ENCODE measurements at regions not wholly inside any gene's neighbourhood (a gene's known extent, or its start where the extent isn't known, plus 50 kb on each side); places are given as distances from the start of the nearest gene placed in this dataset.
"Not testable (repeated sequence)": the region's sequence is repeated elsewhere in the genome, so short reads cannot be mapped to it uniquely, and the experiment has no call there.

- DNase-seq, result peak; percentile 13
- H3K36me3 Mint-ChIP-seq (ENCODE audit: low read depth), result no peaks in the 10 kb centered on the region
Measured at GRCh38 chr7:98760201-98760651, 109.6 kb downstream of the TMEM130 start.

GRCh38 chr7:98761225-98761624 is 108.6 kb downstream of the TMEM130 start:
- Mint-ChIP-seq H3K36me3 (ENCODE audit: low read depth) (no peaks in the 10 kb centered on the region), H3K27ac (no peak overlapping the region), H3K4me1 (ENCODE audit: low read depth) (peaks cover 24% of the 10 kb centered on the region), H3K9me3 (no peaks in the 10 kb centered on the region), H3K27me3 (ENCODE audit: insufficient read depth) (peaks cover 5% of the 10 kb centered on the region), H3K4me3 (no peak overlapping the region)
- no peak for TF ChIP-seq CTCF (IDR thresholded peaks at IDR 0.05)
- DNase-seq, result no peak

More at GRCh38 chr7:98760201-98760651, 109.6 kb downstream of the TMEM130 start:
- no peak for TF ChIP-seq CTCF (IDR thresholded peaks at IDR 0.05)
- Mint-ChIP-seq H3K27me3 (ENCODE audit: insufficient read depth) (peaks cover 10% of the 10 kb centered on the region), H3K4me1 (ENCODE audit: low read depth) (peaks cover 24% of the 10 kb centered on the region), H3K9me3 (no peaks in the 10 kb centered on the region), H3K27ac (no peak overlapping the region), H3K4me3 (peak overlapping the region; percentile 74)

GRCh38 chr7:98762620-98763019 is 107.2 kb downstream of the TMEM130 start:
- Mint-ChIP-seq H3K27ac (no peak overlapping the region), H3K4me1 (ENCODE audit: low read depth) (peaks cover 24% of the 10 kb centered on the region), H3K27me3 (ENCODE audit: insufficient read depth) (peaks cover 5% of the 10 kb centered on the region), H3K36me3 (ENCODE audit: low read depth) (no peaks in the 10 kb centered on the region), H3K4me3 (no peak overlapping the region), H3K9me3 (no peaks in the 10 kb centered on the region)
- TF ChIP-seq CTCF (IDR thresholded peaks at IDR 0.05), result no peak
- DNase-seq, result no peak

GRCh38 chr7:98763441-98763840 is 106.4 kb downstream of the TMEM130 start:
- Mint-ChIP-seq H3K27me3 (ENCODE audit: insufficient read depth) (peaks cover 5% of the 10 kb centered on the region), H3K36me3 (ENCODE audit: low read depth) (no peaks in the 10 kb centered on the region), H3K4me1 (ENCODE audit: low read depth) (peaks cover 24% of the 10 kb centered on the region), H3K27ac (no peak overlapping the region), H3K9me3 (no peaks in the 10 kb centered on the region), H3K4me3 (no peak overlapping the region)
- no peak for TF ChIP-seq CTCF (IDR thresholded peaks at IDR 0.05)
- DNase-seq, result no peak

- no peak for DNase-seq
- no peak for TF ChIP-seq CTCF (IDR thresholded peaks at IDR 0.05)
- Mint-ChIP-seq H3K36me3 (ENCODE audit: low read depth) (no peaks in the 10 kb centered on the region), H3K9me3 (no peaks in the 10 kb centered on the region), H3K27ac (no peak overlapping the region), H3K27me3 (ENCODE audit: insufficient read depth) (peaks cover 6% of the 10 kb centered on the region), H3K4me3 (no peak overlapping the region), H3K4me1 (ENCODE audit: low read depth) (peaks cover 14% of the 10 kb centered on the region)
Measured at GRCh38 chr7:98764946-98765345, 104.9 kb downstream of the TMEM130 start.

GRCh38 chr7:98770085-98770484 is 99.7 kb downstream of the TMEM130 start:
- DNase-seq; H3K27me3 Mint-ChIP-seq (ENCODE audit: insufficient read depth); H3K4me3 Mint-ChIP-seq; H3K9me3 Mint-ChIP-seq; H3K27ac Mint-ChIP-seq; H3K36me3 Mint-ChIP-seq (ENCODE audit: low read depth): not testable (repeated sequence)
- H3K4me1 Mint-ChIP-seq (ENCODE audit: low read depth), result peaks cover 12% of the 10 kb centered on the region
